ENCODE measurements at regions not wholly inside any gene's neighbourhood (a gene's known extent, or its start where the extent isn't known, plus 50 kb on each side); places are given as distances from the start of the nearest gene placed in this dataset.

GRCh38 chr20:24051160-24051559, 62.6 kb upstream of the GGTLC1 start:
- TF ChIP-seq CTCF (conservative IDR thresholded peaks at IDR 0.05 in 1 of 2, IDR thresholded peaks at IDR 0.05 in 1 of 2; ENCODE audit: low read depth in 1 of 2, low read length in 2 of 2) (no peak), EZH2 (IDR thresholded peaks at IDR 0.05; ENCODE audit: low read length, missing control alignments) (no peak)
